ENCODE measurements at regions not wholly inside any gene's neighbourhood (a gene's known extent, or its start where the extent isn't known, plus 50 kb on each side); places are given as distances from the start of the nearest gene placed in this dataset.

DNA sequence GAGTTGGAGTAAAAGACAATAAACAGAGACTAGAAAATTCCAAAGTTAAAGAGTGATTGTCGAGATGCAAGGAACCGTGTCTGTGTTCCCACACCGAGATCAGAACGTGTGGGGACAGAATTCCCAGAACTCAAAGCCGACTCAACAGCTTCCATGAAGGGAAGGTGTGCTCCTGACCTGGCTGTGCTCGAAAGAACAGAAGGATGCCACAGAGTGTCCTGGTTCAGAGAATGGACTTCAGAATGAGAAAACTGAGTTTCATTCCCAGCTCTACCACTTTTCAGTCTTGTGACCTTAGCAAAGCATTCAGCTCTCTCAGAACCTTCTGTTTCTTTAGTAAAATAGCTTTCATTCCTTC lies 420.0 kb upstream of the SLC30A5 start:
- TF ChIP-seq, protein P1, sequence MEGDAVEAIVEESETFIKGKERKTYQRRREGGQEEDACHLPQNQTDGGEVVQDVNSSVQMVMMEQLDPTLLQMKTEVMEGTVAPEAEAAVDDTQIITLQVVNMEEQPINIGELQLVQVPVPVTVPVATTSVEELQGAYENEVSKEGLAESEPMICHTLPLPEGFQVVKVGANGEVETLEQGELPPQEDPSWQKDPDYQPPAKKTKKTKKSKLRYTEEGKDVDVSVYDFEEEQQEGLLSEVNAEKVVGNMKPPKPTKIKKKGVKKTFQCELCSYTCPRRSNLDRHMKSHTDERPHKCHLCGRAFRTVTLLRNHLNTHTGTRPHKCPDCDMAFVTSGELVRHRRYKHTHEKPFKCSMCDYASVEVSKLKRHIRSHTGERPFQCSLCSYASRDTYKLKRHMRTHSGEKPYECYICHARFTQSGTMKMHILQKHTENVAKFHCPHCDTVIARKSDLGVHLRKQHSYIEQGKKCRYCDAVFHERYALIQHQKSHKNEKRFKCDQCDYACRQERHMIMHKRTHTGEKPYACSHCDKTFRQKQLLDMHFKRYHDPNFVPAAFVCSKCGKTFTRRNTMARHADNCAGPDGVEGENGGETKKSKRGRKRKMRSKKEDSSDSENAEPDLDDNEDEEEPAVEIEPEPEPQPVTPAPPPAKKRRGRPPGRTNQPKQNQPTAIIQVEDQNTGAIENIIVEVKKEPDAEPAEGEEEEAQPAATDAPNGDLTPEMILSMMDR (IDR thresholded peaks at IDR 0.05): no peak
- no peak for TF ChIP-seq POLR2A (IDR thresholded peaks at IDR 0.05)
- TF ChIP-seq EP300 (IDR thresholded peaks at IDR 0.05): no peak

Data from ovary (tissue), 3 donors.